Gastroesophageal sphincter (tissue), 4 donors: ENCODE measurements at regions not wholly inside any gene's neighbourhood (a gene's known extent, or its start where the extent isn't known, plus 50 kb on each side); places are given as distances from the start of the nearest gene placed in this dataset.

Source experiments
- ATAC-seq: fragments of 150-250 bp; one replicate; pipeline ENCODE4 v1.9.1; 2016; ENCODE audit warnings: mild to moderate bottlenecking, moderate library complexity
- H3K27ac ChIP-seq, 4 donors: fragments of 200-600 bp; sonication (generic) in 3 of 4; 1 replicate in 3 of 4; 2 replicates in 1 of 4; pipeline ENCODE4 v1.5.1; 2016 to 2019
- H3K27me3 ChIP-seq: fragments of 200-600 bp; sonication (generic); one replicate; pipeline ENCODE4 v1.5.1; 2019
- H3K36me3 ChIP-seq, 2 donors: fragments of 200-600 bp; sonication (generic); one replicate each; pipeline ENCODE4 v1.5.1; 2019; ENCODE audit warnings: control low read depth in 1 of 2
- H3K4me1 ChIP-seq, 3 donors: fragments of 200-600 bp; sonication (generic); 1 replicate in 2 of 3; 2 replicates in 1 of 3; pipeline ENCODE4 v1.5.1; 2016 to 2019; ENCODE audit warnings: control low read depth in 2 of 3
- H3K4me3 ChIP-seq, 2 donors: fragments of 200-600 bp; sonication (generic); one replicate each; pipeline ENCODE4 v1.5.1; 2019; ENCODE audit warnings: mild to moderate bottlenecking in 1 of 2, moderate library complexity in 1 of 2
- H3K9me3 ChIP-seq, 3 donors: fragments of 200-600 bp; sonication (generic); one replicate each; pipeline ENCODE4 v1.5.1; 2017 to 2019; ENCODE audit warnings: control low read depth in 2 of 3
- CTCF ChIP-seq, 4 experiments: fragments of 200-600 bp in 2 of 4; fragments of 450-650 bp in 2 of 4; sonication (generic) in 1 of 4; IDR thresholded peaks; one replicate each; pipeline ENCODE4 v1.5.1; 2017 to 2019; ENCODE audit warnings: antibody characterized with exemption in 4 of 4, mild to moderate bottlenecking in 2 of 4, moderate library complexity in 2 of 4
- EP300 ChIP-seq: sonication (generic); formaldehyde crosslinking; IDR thresholded peaks from one replicate; pipeline ENCODE4 v1.6.1; 2017; ENCODE audit warnings: antibody characterized with exemption, mild to moderate bottlenecking
- POLR2A ChIP-seq, 2 donors: fragments of 450-650 bp; IDR thresholded peaks; one replicate each; pipeline ENCODE4 v1.6.1; 2017; ENCODE audit warnings: antibody characterized with exemption in 2 of 2, mild to moderate bottlenecking in 2 of 2, moderate library complexity in 1 of 2
- POLR2AphosphoS5 ChIP-seq: sonication (generic); formaldehyde crosslinking; IDR thresholded peaks from one replicate; pipeline ENCODE4 v1.6.1; 2017; ENCODE audit warnings: antibody characterized with exemption
- WGBS, 2 donors: methylation state at CpG; one replicate each; pipeline ENCODE4 v1.1.5; 2018; ENCODE audit warnings: low coverage in 1 of 2; 5-methylcytosine and 5-hydroxymethylcytosine counted together

DNA sequence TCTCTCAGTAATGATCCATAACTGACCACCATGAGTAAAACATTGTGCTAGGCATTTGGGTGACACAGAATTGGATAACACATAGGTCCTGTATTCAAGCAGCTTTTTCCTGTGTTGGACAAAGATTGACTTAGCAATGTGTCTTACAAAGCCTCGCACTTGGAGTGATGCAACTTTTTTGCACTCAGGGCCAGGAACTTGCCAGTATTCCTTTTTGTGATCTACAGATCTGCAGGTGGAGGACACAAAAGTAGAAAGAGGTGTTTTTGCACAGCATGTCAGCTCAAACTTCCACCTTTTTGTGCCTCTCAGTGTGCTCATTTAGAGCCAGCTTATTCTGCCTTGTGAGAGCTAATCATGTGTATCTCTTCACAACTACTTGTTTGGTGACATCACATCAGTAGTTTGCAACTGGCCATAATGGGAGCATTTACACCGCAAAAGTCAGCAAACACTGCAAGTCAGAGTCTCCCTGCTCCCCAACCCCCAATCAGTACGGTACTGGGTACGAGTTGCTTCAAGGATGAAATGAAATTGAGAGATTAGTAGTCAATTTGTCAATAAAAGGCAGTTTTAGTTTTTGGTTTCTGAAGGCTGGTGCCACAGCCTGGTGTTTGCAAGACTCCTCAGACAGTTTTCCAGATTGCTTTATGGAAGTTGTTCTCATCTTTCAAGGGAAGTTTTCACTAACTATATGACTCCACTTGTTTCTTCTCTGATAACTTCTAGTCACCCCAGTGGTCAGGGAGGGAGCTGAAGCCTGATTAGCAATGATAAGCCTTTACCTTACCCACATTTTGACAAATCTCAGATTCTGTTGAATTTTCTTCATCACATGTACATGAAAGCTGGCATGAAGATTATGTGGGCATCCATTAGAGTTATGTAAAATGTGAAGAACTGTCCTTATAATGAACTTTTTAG, 149.1 kb downstream of the PDCD6IP start:
- no peaks in the 10 kb centered on the region for H3K27me3 ChIP-seq
- TF ChIP-seq POLR2A (IDR thresholded peaks at IDR 0.05) (no peak), EP300 (no peak), POLR2AphosphoS5 (no peak), CTCF (IDR thresholded peaks at IDR 0.05) (no peak)
- H3K4me3 ChIP-seq, result no peak overlapping the region
- no peaks in the 10 kb centered on the region for H3K4me1 ChIP-seq
- ATAC-seq, result no peak
- no peaks in the 10 kb centered on the region for H3K36me3 ChIP-seq
- no peak overlapping the region for H3K27ac ChIP-seq
- no peaks in the 10 kb centered on the region for H3K9me3 ChIP-seq
- 77 to 84% methylated on average over 4 of the region's 4 CpGs for WGBS, 2 donors

DNA sequence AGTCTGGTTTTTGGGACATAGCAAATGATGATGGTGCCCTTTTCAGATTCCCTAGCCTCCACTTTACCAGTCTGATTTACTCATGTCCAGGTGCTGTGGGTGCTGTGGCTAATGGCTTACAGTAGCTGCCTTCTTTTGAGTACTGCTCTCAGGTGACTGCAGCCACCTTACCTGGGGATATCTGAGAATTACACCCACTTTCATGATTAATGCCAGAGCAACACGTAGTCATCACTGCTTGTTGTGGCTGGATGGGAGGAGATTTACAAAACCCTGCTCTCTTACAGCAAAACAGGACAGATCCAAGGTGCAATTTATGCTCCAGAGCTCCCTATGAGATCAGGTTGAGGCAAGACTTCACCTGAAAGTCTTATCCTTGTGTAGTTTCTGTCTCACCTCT, 150.6 kb downstream of the PDCD6IP start:
- ATAC-seq, result no peak
- Histone ChIP-seq H3K27ac (no peak overlapping the region), H3K36me3 (no peaks in the 10 kb centered on the region), H3K4me3 (no peak overlapping the region), H3K4me1 (no peaks in the 10 kb centered on the region), H3K9me3 (no peaks in the 10 kb centered on the region), H3K27me3 (no peaks in the 10 kb centered on the region)
- TF ChIP-seq POLR2AphosphoS5 (no peak), CTCF (IDR thresholded peaks at IDR 0.05) (no peak), POLR2A (IDR thresholded peaks at IDR 0.05) (no peak), EP300 (no peak)
- 83% methylated on average over 1 of the region's 1 CpG; no CpG with 5 or more reads in 1 of the 2 donors for WGBS, 2 donors

GRCh38 chr3:33954956-33955355, 156.5 kb downstream of the PDCD6IP start:
- no peak overlapping the region for H3K4me3 ChIP-seq
- 94 to 100% methylated on average over 1 to 3 of the region's 3 CpGs for WGBS, 2 donors
- no peaks in the 10 kb centered on the region for H3K27me3 ChIP-seq
- H3K27ac ChIP-seq, result no peak overlapping the region
- H3K36me3 ChIP-seq, result no peaks in the 10 kb centered on the region
- H3K4me1 ChIP-seq, result no peaks in the 10 kb centered on the region
- no peaks in the 10 kb centered on the region for H3K9me3 ChIP-seq
- no peak for ATAC-seq
- TF ChIP-seq EP300, result no peak
- TF ChIP-seq CTCF (IDR thresholded peaks at IDR 0.05), result no peak
- no peak for TF ChIP-seq POLR2A (IDR thresholded peaks at IDR 0.05)
- no peak for TF ChIP-seq POLR2AphosphoS5

GRCh38 chr3:33956206-33956605, 157.8 kb downstream of the PDCD6IP start:
- no peak for ATAC-seq

More at GRCh38 chr3:33956206-33956605, 157.8 kb downstream of the PDCD6IP start:
- H3K4me3 ChIP-seq, result no peak overlapping the region
- H3K27ac ChIP-seq, result no peak overlapping the region
- no peaks in the 10 kb centered on the region for H3K36me3 ChIP-seq
- no peaks in the 10 kb centered on the region for H3K4me1 ChIP-seq
- TF ChIP-seq POLR2A (IDR thresholded peaks at IDR 0.05) (no peak), POLR2AphosphoS5 (no peak), EP300 (no peak), CTCF (IDR thresholded peaks at IDR 0.05) (no peak)
- H3K27me3 ChIP-seq, result no peaks in the 10 kb centered on the region
- H3K9me3 ChIP-seq, result no peaks in the 10 kb centered on the region
- WGBS, 2 donors, result 76 to 89% methylated on average over 2 of the region's 2 CpGs
